Right ventricle myocardium superior (tissue), 1 donor: ENCODE measurements at regions not wholly inside any gene's neighbourhood (a gene's known extent, or its start where the extent isn't known, plus 50 kb on each side); places are given as distances from the start of the nearest gene placed in this dataset.
A peak's percentile ranks its signal among the peaks of the same experiment; 100 is the strongest.

Experiments
- ATAC-seq: fragments of 200-7000 bp; cut with Tn5 transposase; one replicate; pipeline ENCODE4 v1.9.1; 2020; ENCODE audit warnings: mild to moderate bottlenecking; ENCODE audit not compliant: poor library complexity
- DNase-seq: peaks from one replicate; pipeline ENCODE4 v3.0.0-alpha.2; 2020
- intact Hi-C: fragments of 100-400 bp; cut with DNase I; formaldehyde crosslinking; loops from one replicate; pipeline ENCODE4 v1.11.2; 2022
- donor health status: DM: no; HTN: yes; CAD: no; lungs with severe emphysema.

DNA sequence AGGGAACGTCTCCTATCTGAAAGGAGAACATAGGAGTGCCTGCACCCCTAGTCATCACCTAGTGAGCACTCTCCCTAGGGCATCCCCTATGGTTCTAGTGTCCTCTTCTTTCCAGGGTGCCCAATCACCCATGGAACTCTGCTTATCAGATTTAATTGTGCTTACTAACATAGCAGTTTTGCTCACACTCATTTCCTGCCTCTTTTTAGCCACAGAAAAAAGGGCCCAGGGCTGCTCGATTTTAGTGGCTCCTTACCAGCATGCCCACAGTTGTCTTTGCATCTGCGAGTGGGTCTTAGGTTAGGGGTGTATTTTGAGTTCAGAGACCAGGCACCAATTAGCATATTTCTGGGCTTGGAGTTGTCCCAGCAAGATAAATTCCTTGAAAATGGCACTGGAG is 1110.2 kb downstream of the TAF11L14 start:
- ATAC-seq = no peak
- DNase-seq = no peak
- intact Hi-C loops = no loop called here

DNA sequence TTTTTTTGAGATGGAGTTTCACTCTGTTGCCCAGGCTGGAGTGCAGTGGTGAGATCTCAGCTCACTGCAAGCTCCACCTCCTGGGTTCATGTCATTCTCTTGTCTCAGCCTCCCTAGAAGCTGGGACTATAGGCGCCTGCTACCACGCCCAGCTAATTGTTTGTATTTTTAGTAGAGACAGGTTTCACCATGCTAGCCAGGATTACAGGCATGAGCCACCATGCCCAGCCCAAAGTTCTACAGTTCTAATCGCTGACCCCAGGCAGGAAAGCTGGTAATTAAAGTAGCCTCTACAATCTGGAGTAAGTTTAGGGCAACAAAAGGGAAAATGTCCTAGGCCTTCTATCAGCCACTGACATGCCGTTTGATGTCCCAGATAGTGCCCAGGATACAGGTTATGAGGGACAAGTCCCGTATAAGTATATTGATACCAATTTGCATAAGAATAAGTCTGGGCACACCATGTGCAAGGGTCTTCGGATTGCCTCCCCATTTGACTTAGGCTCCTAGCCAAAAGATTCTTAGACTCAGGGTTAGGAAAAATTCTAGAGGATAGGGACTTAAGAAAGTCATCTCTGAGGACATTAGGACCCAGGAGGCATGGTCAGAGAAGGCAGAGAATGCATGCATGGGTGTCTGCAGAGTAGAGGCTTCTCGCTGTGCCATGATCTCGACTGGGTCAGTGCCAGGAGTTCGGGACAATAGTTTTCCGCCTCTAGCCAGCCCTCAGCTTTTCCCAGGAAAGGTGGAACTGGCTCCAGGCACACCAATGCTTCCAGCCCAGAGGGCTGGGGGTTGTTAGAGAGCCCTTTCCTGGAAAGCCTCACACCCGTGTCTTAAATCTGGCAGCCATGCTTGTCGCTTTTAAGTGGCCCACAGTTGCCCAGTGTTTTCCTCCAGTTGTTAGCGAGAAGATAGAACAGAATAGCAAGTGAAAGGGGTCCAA is 1111.1 kb downstream of the TAF11L14 start:
- intact Hi-C loops = no loop called here
- DNase-seq = no peak
- peak; percentile 49 for ATAC-seq

DNA sequence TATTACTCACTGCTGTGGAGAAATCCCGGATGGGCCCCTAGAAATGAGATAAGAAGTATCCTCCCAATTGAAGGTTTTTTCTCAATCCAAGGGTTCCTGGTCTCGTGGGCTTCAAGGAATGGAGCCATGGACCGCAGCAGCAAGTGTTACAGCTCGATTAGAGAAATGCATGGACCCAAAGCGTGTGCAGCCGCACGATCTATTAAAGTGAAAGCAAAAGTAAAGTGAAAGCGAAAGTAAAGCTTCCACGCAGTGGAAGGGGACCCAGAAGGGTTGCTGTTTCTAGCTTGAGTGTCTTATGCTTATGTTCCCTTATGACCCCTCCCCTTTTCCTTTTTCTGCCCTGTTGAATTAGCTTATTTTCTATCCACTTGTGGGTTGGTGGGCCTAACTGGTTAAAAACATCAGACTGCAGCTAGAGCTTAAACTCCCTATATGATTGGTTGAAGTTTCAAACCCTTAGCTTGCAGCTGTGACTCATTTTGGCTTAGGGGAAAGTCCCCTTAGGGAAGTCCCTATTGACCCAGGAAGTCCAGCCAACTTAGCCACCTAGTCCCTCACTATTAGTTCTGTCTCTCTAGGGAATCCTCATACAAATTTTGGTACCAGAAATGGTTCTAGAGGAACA is 1111.8 kb downstream of the TAF11L14 start:
- intact Hi-C loops = no loop called here
- ATAC-seq (peak; percentile 70), DNase-seq (no peak)

DNA sequence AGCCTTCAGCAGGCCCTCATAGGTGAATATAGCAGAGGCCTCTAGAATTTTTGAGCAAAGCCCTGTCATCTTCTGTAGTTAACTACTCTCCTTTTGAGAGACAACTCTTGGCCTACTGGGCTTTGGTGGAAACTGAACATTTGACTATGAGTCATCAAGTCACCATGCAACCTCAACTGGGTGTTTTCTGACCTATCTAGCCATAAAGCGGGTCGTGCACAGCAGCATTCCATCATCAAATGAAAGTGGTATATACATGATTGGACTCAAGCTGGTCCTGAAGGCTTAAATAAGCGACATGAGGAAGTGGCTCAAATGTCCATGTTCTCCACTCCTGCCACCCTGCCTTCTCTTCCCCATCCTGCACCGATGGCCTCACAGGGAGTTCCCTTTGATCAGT is 1115.5 kb downstream of the TAF11L14 start:
- intact Hi-C loops = no loop called here
- DNase-seq (no peak), ATAC-seq (no peak)

DNA sequence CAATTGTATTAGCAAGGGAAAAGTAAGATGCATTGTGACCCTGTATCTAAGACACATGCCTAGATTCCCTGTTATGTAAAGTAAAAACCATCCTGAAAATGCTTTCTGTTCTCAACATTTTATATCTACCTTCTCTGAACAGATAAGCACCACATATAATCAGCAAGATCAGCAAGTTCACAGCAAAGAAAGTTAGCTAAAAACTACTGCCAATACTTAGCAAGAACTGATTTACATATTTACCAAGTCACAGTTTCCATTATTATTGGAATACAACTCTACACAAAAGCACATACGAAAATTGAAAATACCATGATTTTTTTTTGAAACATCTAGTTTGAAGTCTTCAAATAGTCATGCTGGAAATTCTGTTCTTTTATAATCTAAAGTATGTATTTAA is 1118.1 kb downstream of the TAF11L14 start:
- no peak for ATAC-seq
- no peak for DNase-seq
- intact Hi-C loops = no loop called here

DNA sequence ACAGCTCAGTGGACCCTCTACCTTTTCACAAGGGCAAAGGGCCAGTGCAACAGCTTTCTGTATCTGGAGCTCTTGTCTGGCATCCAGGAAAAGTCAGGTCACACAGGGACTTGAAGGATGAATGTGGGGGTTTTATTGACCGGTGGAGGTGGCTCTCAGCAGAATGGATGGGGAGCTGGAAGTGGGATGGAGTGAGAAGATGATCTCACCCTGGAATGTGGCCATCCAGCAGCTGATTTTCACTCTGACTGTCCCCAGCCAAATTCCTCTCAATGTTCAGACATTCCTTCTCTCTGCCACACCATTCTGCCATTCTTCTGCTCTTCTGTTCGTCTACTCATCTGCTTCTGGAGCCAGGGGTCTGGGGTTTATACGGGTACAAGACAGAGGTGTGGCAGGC is 1119.9 kb downstream of the TAF11L14 start:
- DNase-seq (no peak), ATAC-seq (no peak)
- intact Hi-C loops = no loop called here

DNA sequence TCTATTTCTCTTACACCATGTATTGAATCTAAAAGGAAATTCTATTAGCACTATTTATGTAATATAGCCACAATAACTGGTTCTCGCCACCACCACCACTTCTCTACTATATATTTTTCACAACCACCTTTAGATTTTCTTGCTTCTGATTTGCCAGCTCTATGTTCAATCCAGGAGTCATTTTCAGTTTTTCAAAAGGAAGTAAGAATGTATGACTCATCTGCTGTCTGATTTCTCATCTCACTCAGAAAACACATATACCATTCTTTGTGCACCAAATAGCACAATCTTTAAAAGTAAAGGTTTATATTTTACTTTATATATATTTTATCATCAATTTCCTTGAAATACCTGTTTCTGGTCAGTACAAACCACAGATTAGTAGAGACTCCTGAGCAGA is 1127.5 kb downstream of the TAF11L14 start:
- DNase-seq (no peak), ATAC-seq (no peak)
- intact Hi-C loops = no loop called here

DNA sequence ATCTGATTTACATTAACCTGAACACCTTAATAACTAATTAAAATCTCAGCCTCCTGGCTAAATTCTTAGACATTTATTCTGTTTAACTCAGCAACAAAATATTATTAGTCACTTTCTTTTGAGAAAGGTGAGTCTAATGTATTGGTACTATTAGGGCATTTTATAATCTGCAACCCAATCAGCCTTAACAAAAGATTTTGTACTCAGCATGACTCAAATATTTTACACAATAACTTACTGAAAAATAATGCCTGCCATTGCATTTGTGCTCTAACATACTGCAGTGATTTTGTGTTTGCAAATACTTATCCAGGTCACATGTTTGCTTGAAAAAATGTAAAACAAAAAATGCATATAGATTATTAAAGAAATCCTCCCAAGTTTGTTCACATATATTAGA is 1129.9 kb downstream of the TAF11L14 start:
- DNase-seq (no peak), ATAC-seq (no peak)
- intact Hi-C loops = no loop called here

DNA sequence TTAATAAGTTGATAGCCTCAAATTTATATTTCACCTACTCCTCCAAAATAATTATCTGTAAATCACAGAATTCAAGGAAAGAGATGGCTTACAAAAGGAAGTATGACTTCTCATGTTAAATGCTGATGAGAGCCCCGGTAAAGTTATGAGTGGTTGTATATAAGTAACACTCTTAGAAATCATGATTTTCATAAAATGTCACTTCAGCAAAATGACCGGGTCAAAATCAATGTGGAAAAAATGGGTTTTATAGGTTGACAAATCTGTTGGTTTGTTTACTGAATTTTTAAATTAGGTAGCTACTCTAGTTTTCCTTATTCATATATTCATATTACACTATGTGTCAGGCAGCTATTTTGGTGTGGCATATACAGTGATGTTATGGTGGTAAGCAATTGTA is 1131.0 kb downstream of the TAF11L14 start:
- no peak for ATAC-seq
- intact Hi-C loops = no loop called here
- no peak for DNase-seq

DNA sequence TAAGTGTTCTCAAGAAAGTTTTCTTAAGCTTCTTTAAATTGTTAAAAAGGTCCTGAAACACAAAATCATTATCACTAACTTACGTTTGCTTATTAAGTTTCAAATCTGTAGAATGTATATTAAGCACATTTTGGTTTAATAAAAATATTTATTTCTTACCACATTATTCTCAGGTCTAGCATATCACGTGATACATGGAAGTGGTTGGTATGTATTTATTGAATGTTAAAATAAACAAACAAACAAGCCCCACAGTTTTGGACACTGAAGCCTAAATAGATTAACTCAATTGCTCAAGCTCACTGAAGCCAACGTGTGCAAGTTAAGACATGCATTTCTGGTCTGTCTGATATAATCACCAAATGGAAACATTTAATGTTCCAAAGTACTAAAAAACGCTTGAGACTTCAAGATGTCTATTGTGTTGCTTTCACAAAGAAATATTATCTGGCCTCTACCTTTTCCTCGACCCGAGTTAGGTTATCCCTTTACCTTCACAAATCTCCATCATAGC is 1136.9 kb downstream of the TAF11L14 start:
- ATAC-seq (no peak), DNase-seq (no peak)
- intact Hi-C loops = no loop called here

DNA sequence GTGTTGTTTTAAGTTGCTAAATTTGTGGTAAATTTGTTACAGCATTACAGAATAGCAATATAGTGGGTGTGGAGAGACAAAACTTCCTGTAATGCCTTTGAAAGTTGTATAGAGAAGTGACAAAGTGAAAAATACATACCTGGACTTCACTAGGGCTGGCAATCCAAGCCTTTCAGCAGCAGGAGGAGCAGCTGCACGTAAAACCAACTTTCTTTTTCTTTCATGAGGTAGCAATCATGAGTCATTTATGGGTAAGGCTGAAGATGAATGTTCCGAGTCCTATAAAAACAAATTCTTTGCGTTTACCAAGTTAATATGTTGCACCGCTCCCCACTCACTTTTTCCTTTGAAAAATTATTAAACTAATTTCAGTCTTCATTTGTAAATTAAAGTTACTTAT is 1138.2 kb downstream of the TAF11L14 start:
- ATAC-seq (no peak), DNase-seq (no peak)
- intact Hi-C loops = no loop called here

DNA sequence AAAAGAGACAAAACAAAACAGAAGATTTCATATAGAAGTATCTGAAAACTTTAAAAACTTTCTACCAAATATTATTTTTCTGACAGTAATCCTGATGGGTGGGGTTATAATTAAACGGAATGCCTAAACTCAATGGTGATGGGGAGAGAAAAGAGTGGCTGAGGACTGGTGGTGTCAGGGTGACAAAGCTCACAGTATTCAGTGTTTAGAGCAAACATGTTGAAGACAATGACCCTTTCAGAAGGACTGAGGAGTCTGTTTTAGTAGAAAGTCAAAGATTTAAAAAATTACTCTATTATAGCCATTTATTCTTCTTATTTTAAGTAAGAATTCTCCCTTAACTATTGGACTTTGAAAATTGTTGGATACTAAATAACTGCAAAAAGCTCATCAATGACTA is 1144.0 kb downstream of the TAF11L14 start:
- DNase-seq (no peak), ATAC-seq (no peak)
- intact Hi-C loops = no loop called here

DNA sequence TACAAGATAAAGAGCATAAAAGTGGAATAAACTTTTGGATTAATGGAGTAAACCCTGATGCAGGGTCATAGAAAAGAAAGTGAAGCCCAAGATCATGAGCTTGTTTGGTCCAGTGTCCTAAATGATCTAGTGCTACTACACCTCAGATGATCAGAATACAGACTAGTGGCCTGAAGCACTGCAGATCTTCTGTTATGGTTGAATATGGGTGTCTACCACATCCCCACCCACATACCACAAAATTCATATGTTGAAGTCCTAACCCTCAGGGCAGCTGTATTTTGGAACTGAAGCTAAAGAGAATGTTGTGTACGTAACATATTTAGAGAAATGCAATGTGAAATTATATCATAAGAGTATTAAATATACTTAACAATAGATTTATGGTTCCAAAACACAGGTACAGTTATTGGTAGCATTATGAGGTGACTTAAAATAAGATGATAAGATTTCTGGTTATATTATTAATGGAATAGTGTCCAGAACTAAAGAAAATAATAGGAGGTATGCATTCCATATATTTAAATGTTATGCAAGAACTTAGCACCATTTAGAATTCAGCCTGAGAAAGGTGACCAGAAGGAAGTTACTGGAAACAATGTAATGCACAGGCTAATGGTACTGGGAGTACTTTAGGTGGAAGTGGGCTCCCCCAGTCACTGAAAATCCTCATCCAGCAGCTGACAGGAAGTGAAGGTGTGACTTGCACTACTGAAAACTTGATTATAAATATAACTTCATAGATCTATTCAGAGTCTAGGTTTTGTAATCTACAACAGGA is 1155.1 kb downstream of the TAF11L14 start:
- DNase-seq (no peak), ATAC-seq (no peak)
- intact Hi-C loops = no loop called here

DNA sequence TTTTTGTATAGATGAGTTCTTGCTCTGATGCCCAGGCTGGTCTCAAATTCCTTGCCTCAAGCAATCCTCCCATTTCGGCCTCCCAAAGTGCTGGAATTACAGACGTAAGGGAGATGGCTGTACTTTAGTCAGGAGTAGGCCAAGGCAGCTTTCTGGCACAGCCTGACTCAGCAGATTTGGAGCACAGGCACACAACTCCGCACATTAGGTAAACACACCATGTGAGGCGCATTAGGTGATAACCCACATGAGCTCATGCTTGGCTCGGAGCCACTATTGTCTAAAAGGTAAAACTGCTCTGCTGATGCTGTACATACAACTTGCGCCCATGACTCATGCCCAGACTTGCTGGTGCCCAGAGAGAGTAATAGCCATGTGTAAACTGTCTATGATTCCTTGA is 1157.9 kb downstream of the TAF11L14 start:
- ATAC-seq (no peak), DNase-seq (no peak)
- intact Hi-C loops = no loop called here

DNA sequence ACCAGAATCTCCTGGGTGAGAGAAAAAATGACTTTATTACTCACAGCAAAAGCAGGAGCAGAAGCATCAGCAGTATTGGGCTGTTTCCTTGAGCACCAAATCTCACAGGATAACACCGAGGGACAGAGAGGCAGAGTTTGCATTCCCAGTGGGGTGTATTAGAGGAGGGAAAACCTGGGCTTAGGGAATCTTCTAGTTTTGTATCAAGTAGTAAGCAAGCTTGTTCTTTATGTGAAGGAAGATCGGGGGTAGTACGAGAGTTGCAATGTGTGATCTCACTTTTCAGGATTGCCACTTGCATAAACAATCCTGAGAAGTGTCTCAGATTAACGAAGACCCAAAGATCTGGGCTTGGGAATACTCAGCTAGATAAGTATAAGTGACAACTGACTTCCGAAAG is 1163.0 kb downstream of the TAF11L14 start:
- intact Hi-C loops = no loop called here
- ATAC-seq = no peak
- DNase-seq = no peak

DNA sequence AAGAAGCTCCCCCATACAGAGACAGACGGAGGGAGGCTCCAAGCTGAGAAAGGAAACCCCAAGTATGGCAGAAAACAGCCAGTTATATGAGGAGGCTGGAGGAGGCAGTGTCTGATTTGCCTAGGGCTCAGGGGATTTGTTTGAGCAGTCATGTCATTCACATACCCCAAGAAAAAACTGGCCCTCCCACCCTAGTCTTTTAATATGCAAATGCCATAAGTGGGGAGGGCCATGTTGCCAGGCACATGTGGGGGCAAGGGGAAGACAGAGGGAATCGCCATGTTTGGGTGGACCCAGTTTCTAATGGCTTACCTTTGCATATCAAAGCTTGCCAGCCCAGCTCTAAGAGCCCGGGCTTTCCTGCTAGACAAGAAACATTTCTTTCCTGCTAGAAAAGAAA is 1163.8 kb downstream of the TAF11L14 start:
- intact Hi-C loops = no loop called here
- ATAC-seq = no peak

DNA sequence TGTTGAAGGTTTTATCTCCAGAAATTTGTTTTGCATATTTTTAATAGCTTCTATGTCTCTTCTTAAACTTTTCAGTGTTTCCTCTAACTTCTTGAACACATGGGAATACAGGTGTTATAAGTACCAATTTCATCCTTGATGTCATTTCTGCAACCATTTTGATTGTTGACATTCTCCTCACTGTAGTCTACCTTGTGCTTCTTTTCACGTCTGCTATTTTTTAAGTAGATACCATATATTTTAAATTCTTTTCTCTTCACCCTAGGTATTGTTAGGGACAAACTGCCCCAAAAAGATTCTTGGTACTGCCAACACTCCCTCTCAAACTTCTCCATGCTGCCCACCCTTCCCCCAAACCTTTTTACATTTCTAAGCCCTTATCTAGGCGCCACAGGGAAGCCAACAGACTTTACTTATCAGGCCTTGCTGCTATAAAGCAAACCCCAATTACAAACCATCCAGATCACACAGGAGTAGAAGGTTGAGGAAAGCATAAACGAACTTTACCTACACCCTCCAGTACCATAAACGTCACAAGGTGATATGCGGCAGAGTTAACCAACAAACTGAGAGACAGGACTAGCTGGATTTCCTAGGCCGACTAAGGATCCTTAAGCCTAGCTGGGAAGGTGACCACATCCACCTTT is 1165.3 kb downstream of the TAF11L14 start:
- ATAC-seq = no peak
- intact Hi-C loops = no loop called here
- DNase-seq = no peak

More for the DNA sequence above, 1163.8 kb downstream of the TAF11L14 start:
- DNase-seq = no peak

DNA sequence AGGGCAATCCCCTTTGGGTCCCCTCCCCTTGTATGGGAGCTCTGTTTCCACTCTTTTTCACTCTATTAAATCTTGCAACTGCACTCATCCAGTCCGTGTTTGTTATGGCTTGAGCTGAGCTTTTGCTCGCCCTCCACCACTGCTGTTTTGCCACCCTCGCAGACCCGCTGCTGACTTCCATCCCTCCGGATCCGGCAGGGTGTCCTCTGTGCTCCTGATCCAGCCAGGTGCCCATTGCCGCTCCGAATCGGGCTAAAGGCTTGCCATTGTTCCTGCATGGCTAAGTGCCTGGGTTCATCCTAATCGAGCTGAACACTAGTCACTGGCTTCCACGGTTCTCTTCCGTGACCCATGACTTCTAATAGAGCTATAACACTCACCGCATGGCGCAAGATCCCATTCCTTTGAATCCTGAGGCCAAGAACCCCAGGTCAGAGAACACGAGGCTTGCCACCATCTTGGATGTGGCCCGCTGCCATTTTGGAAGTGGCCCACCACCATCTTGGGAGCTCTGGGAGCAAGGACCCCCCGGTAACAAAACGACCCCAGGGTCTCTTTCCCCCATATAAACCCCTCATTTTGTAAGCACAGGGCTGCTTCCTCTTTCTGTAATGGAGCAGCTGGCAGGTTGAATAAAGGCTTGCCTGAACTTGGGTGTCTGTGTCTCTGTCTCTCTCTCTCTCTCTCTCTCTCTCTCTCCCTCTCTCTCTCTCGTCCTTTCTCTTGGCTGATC is 1166.2 kb downstream of the TAF11L14 start:
- intact Hi-C loops = no loop called here
- DNase-seq (no peak), ATAC-seq (no peak)
